HG03139 (cell line): ENCODE measurements at regions not wholly inside any gene's neighbourhood (a gene's known extent, or its start where the extent isn't known, plus 50 kb on each side); places are given as distances from the start of the nearest gene placed in this dataset.
"Not testable (repeated sequence)": the region's sequence is repeated elsewhere in the genome, so short reads cannot be mapped to it uniquely, and the experiment has no call there.

ENCODE experiments used
- ATAC-seq: cut with Tn5 transposase; IDR thresholded peaks from one replicate; pipeline ENCODE4 v1.9.1; 2021; ENCODE audit not compliant: unreplicated experiment

DNA sequence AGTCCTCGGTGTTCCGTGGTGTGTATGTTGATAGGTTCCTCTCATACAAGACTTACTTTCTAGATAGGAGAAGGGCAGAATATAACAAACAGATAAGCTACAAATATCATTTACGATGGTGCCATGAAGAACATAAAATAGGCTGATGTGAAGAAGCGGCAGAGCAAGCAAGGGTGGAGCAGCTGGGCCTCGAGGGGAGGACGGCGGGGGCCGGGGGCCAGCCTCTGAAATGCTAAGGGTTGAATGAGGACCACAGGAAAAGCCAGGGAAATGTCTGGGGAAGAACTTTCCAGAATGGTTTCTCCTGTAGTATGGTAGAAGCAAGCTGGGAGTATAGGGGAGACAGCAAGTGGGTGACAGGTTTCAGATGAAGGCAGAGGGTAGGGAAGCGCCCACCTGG lies 529.5 kb downstream of the LIG4 start:
- ATAC-seq, result no peak

GRCh38 chr13:107681600-107681999 lies 533.7 kb downstream of the LIG4 start:
- ATAC-seq, result no peak

DNA sequence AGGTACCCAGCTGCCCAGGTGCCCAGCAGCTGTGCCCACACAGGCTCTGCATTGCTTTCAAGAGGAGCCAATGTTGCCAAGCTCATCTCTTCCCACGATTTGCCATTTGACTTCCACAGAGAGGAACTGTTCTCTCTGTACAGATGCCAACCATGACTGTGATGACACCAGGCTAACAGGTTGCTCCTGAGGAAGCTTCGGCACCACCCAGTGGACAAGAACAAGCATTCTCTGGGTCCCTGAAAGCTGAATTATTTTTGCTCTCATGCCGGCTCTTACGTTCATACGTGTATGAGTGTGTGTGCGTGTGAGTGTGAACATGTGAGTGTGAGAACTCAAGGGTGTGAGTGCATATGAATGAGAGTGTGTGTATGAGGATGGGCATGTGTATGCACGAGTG lies 535.2 kb downstream of the LIG4 start:
- ATAC-seq, result no peak

DNA sequence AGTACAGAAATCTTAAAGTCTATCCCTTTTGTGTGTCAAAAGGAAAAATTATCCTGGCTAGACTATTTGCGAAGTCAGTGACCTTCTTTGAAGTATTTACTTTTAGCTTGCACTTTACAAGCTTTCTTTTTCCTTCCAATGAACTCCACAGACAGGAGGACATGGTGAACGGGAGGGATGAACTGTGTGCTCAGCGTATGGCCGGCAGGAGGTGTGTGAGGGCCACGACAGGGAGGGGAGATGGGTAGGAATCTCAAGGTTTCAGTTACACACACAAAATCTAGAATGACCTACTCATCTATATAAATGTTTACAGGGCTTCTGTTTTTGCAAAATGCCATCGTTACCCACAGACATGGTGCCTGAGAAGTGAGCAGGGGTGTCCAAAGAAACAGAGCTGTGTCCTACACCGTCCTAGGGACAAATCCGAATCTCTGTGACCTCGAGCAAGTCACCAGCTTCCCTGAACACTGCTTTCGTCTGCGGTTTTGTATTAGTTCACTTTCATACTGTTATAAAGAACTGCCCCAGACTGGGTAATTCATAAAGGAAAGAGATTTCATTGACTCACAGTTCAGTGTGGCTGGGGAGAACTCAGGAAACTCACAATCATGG lies 537.2 kb downstream of the LIG4 start:
- ATAC-seq, result no peak

- no peak for ATAC-seq
These were observed 539.3 kb downstream of the LIG4 start for GRCh38 chr13:107675847-107676550.

DNA sequence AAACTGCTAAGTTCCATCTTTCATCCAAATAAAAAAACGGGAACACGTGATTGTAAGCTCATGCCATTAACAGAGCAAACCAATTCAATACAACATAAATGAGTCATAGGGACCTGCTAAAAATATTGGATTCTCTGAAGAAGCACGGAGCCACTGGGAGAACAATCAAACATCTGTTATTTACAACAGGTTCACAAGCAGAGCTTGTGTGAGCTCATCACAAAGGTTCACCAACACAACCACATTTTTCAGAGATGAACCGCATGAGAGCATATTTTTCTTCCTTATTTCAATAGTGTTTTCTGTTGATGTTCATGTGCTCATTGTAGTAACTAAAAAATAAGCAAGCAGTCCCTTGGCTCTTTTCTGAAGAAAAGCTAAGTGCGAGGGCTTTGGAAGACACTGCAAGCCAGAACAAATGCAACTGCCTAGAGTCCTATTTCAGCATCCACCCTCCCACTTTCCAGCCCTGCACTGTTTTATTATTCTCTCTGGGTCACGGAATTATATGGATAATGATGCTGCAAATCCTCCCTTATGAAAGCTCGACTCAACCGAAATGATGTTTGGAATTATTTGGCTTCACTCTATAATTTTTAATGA lies 545.8 kb downstream of the LIG4 start:
- no peak for ATAC-seq

GRCh38 chr13:107665926-107666458 lies 549.3 kb downstream of the LIG4 start:
- ATAC-seq, result no peak

DNA sequence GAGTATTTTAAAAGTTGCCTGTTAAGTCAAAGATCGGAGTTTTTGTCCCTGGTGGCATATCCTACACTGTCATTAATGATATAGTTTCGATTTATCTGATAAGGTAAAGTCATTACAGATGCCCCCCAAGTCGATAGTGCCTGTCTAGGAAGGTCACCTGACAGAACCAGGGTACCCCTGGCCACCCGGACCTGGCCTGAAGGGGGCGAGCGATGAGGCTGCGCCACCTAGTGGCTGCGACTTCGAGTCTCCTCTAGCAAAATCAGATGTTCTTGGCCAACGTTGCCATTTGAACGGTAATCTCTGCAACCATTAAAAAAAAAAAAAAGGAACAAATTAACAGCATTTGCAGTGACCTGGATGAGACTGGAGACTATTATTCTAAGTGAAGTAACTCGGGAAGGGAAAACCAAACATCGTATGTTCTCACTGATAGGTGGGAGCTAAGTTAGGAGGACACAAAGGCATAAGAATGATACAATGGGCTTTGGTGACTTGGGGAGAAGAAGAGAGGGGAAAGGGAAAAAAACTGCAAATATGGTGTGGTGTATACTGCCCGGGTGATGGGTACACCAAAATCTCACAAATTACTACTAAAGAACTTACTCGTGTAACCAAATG lies 565.1 kb downstream of the LIG4 start:
- ATAC-seq, result peak; percentile 89

DNA sequence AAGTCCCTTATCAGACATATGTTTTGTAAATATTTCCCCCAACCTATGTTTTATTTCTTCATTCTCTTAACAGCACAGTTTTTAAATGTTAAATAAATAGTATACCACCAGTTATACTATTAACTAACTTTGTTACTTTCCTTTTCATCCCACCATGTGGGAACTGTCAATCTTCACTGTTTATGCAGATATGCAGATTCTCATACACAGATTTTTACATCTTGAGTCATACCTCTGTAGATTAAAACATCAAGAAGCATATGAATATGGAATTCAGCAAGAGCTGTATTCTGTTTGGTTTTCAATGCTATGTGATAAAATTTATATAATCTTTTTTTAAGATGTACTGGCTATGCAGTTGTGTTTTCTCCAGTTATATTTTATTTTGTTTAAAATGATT lies 566.3 kb downstream of the LIG4 start:
- no peak for ATAC-seq

- ATAC-seq, result no peak
These were observed 571.2 kb downstream of the LIG4 start for GRCh38 chr13:107644136-107644535.

- ATAC-seq, result no peak
These were observed 571.7 kb downstream of the LIG4 start for GRCh38 chr13:107643615-107644014.

DNA sequence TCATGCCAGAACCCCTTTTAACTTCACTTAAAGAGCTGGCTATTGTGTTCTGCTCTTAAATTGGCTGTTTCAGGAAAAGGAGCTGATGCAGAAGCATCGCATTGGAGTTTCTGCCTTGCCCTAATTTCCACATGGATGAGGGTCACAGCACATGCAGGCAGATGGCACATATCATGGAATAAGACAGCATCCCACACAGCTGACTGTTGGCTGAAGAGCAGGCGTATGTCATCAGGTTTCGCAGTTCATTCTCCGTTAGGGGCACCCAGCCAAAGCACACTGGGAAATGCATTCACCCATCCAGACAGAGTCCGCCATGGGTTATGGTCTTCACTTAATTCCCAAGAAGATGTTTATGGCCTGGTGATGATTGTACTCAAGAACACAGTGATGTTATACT lies 572.5 kb downstream of the LIG4 start:
- no peak for ATAC-seq

- ATAC-seq, result no peak
These were observed 573.8 kb downstream of the LIG4 start for GRCh38 chr13:107641574-107641973.

DNA sequence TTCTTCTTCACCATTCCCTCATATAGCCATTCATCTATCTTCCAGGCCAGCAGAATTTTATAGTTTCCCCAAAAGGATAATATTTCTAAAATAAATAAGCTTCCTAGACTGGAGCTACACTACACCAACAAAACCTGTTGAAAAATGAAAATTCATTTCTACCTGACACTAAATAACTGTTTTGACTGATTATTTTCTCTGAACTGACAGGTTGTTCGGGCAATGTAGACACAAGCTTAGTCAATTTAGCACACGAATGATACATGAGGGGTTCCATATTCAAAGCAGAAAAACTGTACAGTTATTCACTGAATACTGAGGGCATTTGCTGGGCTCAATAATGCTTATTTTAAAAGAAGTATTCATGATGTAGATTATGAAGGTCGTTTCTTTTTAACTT lies 589.7 kb downstream of the LIG4 start:
- no peak for ATAC-seq

DNA sequence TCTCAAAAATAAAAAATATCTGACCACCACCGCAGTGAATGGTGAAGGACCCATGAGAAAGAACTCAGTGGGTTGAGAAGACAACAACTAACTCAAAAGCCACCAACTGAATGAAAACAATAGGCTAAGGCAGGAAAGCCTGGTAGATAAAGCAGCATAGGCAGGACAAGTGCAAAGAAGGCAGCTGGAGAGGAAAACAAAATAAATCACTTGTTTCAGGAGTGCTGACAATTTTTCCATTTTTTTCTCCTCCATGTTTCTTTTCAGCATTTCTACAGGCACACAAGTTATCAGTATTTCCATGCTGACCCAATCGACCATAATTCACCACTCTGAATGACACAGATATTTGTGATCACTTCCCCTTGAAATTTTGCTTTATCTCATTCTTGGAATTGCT lies 597.8 kb downstream of the LIG4 start:
- no peak for ATAC-seq

GRCh38 chr13:107612376-107612775 lies 603.0 kb downstream of the LIG4 start:
- no peak for ATAC-seq

DNA sequence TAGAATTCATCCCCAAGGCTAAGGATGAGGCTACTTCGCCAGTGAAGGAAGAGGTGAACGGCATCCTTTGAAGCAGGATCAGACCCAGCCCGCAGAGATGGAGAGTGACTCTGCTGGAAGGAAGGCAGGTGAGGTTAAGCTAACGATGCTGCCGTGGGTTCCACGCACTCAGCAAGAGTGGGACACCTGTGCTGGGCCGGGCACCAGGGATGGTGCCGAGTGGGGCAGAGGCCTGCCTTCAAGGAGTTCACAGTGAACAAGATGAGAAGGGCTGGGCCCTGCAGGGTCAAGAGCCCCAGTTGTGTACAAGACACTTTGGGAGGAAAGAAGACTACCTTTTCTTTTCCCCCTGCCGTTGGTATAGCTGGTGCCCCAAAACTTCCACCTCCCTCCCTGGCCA lies 606.6 kb downstream of the LIG4 start:
- ATAC-seq, result no peak

- ATAC-seq, result no peak
These were observed 614.4 kb downstream of the LIG4 start for GRCh38 chr13:107600971-107601370.

- ATAC-seq, result not testable (repeated sequence)
These were observed 619.0 kb downstream of the LIG4 start for GRCh38 chr13:107596306-107596705.

DNA sequence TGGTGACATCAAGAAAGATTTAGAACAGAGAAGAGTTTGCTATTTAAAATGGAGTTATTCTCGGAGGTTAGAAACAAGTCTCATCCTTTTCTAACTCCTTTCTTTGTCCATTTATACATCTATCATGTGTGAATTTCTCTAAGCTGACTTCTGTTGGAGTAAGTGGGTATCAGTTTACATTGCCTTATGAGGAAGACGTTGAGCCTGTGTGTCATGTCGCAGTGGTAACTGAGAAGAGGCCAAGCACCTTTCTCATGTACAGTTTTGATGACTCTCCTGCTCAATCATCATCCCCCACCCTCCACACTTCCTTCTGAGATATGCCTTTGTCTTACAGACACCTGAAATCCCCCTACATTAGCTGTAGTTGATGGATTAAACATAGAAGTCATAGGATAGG lies 624.8 kb downstream of the LIG4 start:
- no peak for ATAC-seq

GRCh38 chr13:107587681-107588080 lies 627.7 kb downstream of the LIG4 start:
- ATAC-seq, result no peak

DNA sequence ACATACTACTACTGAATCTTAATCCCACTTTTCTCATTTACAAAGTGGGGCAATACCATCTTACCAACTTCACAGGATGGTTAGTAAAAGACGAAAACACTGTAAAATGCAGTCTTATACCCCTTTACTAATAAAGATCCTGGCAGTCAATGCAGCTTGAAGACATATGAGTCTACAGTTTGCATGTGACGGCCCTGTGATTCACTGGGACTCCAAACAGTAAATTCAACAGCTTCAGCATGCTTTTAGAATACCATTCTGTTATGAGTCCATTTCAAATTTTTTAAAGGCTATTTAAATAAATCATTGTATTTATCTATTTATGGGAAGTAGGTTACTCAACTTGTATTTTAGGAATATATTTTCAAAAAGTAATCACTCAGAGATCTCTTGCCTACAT lies 629.1 kb downstream of the LIG4 start:
- ATAC-seq, result no peak
